DND-41 (cell line): ENCODE measurements at regions not wholly inside any gene's neighbourhood (a gene's known extent, or its start where the extent isn't known, plus 50 kb on each side); places are given as distances from the start of the nearest gene placed in this dataset.

Experiments
- ATAC-seq: fragments of 200-7000 bp; cut with Tn5 transposase; 3 replicates; pipeline ENCODE4 v1.9.1; 2021; ENCODE audit warnings: low read depth; ENCODE audit not compliant: insufficient read depth
- DNase-seq: peaks from one replicate; pipeline ENCODE4 v3.0.0-alpha.2; 2020
- H2AFZ ChIP-seq: 2 replicates; pipeline ENCODE4 v1.6.0; 2012; ENCODE audit warnings: low read depth, low read length
- H3K27ac ChIP-seq: 2 replicates; pipeline ENCODE4 v1.5.1; 2012; ENCODE audit warnings: low read length, inconsistent platforms
- H3K27me3 ChIP-seq: fragments of 200-600 bp; sonication (generic); 2 replicates; pipeline ENCODE4 v1.6.0; 2012; ENCODE audit warnings: low read length, mild to moderate bottlenecking, inconsistent platforms; ENCODE audit not compliant: insufficient read depth, poor library complexity
- H3K36me3 ChIP-seq: 2 replicates; pipeline ENCODE4 v1.5.1; 2012; ENCODE audit warnings: low read length, inconsistent platforms; ENCODE audit not compliant: insufficient read depth
- H3K4me1 ChIP-seq: 2 replicates; pipeline ENCODE4 v1.5.1; 2012; ENCODE audit warnings: mild to moderate bottlenecking, low read length; ENCODE audit not compliant: insufficient read depth
- H3K4me2 ChIP-seq: 2 replicates; pipeline ENCODE4 v1.6.0; 2012; ENCODE audit warnings: mild to moderate bottlenecking, moderate library complexity, low read length, inconsistent platforms; ENCODE audit not compliant: insufficient read depth
- H3K4me3 ChIP-seq, 2 experiments: fragments of 200-600 bp in 1 of 2; shearing (Covaris generic) in 1 of 2; 2 replicates each; pipeline ENCODE4 v1.5.1; 2012 to 2016; ENCODE audit warnings: inconsistent platforms in 2 of 2, low read length in 2 of 2, mild to moderate bottlenecking in 2 of 2, low read depth in 1 of 2, moderate library complexity in 1 of 2
- H3K79me2 ChIP-seq: 2 replicates; pipeline ENCODE4 v1.6.0; 2012; ENCODE audit warnings: low read length, inconsistent platforms; ENCODE audit not compliant: insufficient read depth
- H3K9ac ChIP-seq: 2 replicates; pipeline ENCODE4 v1.6.0; 2012; ENCODE audit warnings: low read depth, mild to moderate bottlenecking, inconsistent platforms, low read length, moderate library complexity
- H3K9me3 ChIP-seq: 2 replicates; pipeline ENCODE4 v1.5.1; 2012; ENCODE audit warnings: low read length, moderate library complexity, mild to moderate bottlenecking, inconsistent platforms; ENCODE audit not compliant: insufficient read depth, severe bottlenecking
- H4K20me1 ChIP-seq: 2 replicates; pipeline ENCODE4 v1.6.0; 2012; ENCODE audit warnings: low read length; ENCODE audit not compliant: insufficient read depth
- CTCF ChIP-seq: IDR thresholded peaks from 2 replicates; pipeline ENCODE4 v1.5.1; 2012; ENCODE audit warnings: borderline replicate concordance, low read length, moderate library complexity, mild to moderate bottlenecking; ENCODE audit not compliant: poor library complexity, severe bottlenecking; ENCODE audit errors: extremely low read depth
- EZH2 ChIP-seq: IDR thresholded peaks from 3 replicates; pipeline ENCODE4 v1.6.1; 2012; ENCODE audit warnings: borderline replicate concordance, low read depth, mild to moderate bottlenecking, moderate library complexity, low read length, inconsistent platforms; ENCODE audit not compliant: severe bottlenecking

GRCh38 chr17:33390479-33391176 lies 97.5 kb upstream of the ASIC2 start:
- no peak for TF ChIP-seq EZH2
- TF ChIP-seq CTCF = no peak

GRCh38 chr17:33396818-33397217 lies 103.7 kb upstream of the ASIC2 start:
- H3K27ac ChIP-seq = no peak overlapping the region
- no peak overlapping the region for H2AFZ ChIP-seq
- DNase-seq (no peak), ATAC-seq (no peak)
- no peaks in the 10 kb centered on the region for H3K4me1 ChIP-seq
- H4K20me1 ChIP-seq = no peaks in the 10 kb centered on the region
- H3K9me3 ChIP-seq = no peaks in the 10 kb centered on the region
- no peak overlapping the region for H3K9ac ChIP-seq
- H3K36me3 ChIP-seq = no peaks in the 10 kb centered on the region
- TF ChIP-seq EZH2 (no peak), CTCF (no peak)
- no peak overlapping the region for H3K4me2 ChIP-seq
- H3K27me3 ChIP-seq = peaks cover 5% of the 10 kb centered on the region
- no peak overlapping the region for H3K4me3 ChIP-seq
- H3K79me2 ChIP-seq = no peaks in the 10 kb centered on the region

More at GRCh38 chr17:33390479-33391176, 97.5 kb upstream of the ASIC2 start:
- no peak for ATAC-seq
- Histone ChIP-seq H3K36me3 (no peaks in the 10 kb centered on the region), H3K4me2 (no peak overlapping the region), H3K4me3 (no peak overlapping the region), H2AFZ (no peak overlapping the region), H3K79me2 (no peaks in the 10 kb centered on the region), H3K9me3 (no peaks in the 10 kb centered on the region), H3K27ac (no peak overlapping the region), H4K20me1 (no peaks in the 10 kb centered on the region), H3K9ac (no peak overlapping the region), H3K4me1 (no peaks in the 10 kb centered on the region), H3K27me3 (no peaks in the 10 kb centered on the region)
- no peak for DNase-seq

- Histone ChIP-seq H3K9ac (no peak overlapping the region), H3K4me1 (no peaks in the 10 kb centered on the region), H2AFZ (no peak overlapping the region), H3K4me3 (no peak overlapping the region), H3K4me2 (no peak overlapping the region), H3K27ac (no peak overlapping the region), H4K20me1 (no peaks in the 10 kb centered on the region), H3K27me3 (peaks cover 5% of the 10 kb centered on the region), H3K36me3 (no peaks in the 10 kb centered on the region), H3K9me3 (no peaks in the 10 kb centered on the region), H3K79me2 (no peaks in the 10 kb centered on the region)
- no peak for DNase-seq
- TF ChIP-seq EZH2 (no peak), CTCF (no peak)
- no peak for ATAC-seq
Measured at GRCh38 chr17:33398386-33398785, 105.3 kb upstream of the ASIC2 start.
